HCT116 (cell line): ENCODE measurements at regions not wholly inside any gene's neighbourhood (a gene's known extent, or its start where the extent isn't known, plus 50 kb on each side); places are given as distances from the start of the nearest gene placed in this dataset.

Source experiments
- ATAC-seq: fragments of 200-7000 bp; cut with Tn5 transposase; 2 replicates; pipeline ENCODE4 v1.9.1; 2020; ENCODE audit warnings: mild to moderate bottlenecking, moderate library complexity
- BruUV-seq: library from RNA; stranded (reverse); fragments of 400-500 nt; replicated peaks from 2 replicates; lab custom pipeline; 2021; lab: Mats Ljungman, UMichigan
- CTCF ChIA-PET: fragments of 300-600 bp; sonication (Branson Sonifier 250); formaldehyde crosslinking; loops from one replicate; lab custom pipeline; 2021; ENCODE audit warnings: antibody characterized with exemption; lab: Charles Lee
- POLR2A ChIA-PET: fragments of 300-600, 350-600 bp; sonication (Branson Sonifier 250); formaldehyde crosslinking; loops from one replicate; lab custom pipeline; 2021; ENCODE audit warnings: antibody characterized with exemption; lab: Charles Lee
- RAD21 ChIA-PET, 2 experiments: fragments of 300-600 bp; sonication (Branson Sonifier 250); formaldehyde crosslinking; loops; one replicate each; lab custom pipeline; 2023; ENCODE audit warnings: low total read pairs in 2 of 2; ENCODE audit not compliant: uncharacterized antibody in 2 of 2, unreplicated experiment in 2 of 2, low non-redundant PET in 1 of 2; lab: Charles Lee
- DNase-seq: peaks from one replicate; pipeline ENCODE4 v3.0.0-alpha.2; 2010; ENCODE audit warnings: low read depth, low spot score
- H2AFZ ChIP-seq: fragments of 200-600 bp; shearing (Covaris generic), sonication (generic); 2 replicates; pipeline ENCODE4 v1.6.1; 2017; ENCODE audit warnings: low read depth, mixed run types, mixed read lengths, antibody characterized with exemption, low read length; ENCODE audit not compliant: poor library complexity, severe bottlenecking
- H3K27ac ChIP-seq: 2 replicates; pipeline ENCODE4 v1.5.1; 2012; ENCODE audit warnings: low read depth, low read length
- H3K27me3 ChIP-seq: fragments of 200-600 bp; sonication (generic); 2 replicates; pipeline ENCODE4 v1.6.1; 2016; ENCODE audit warnings: mixed run types, low read length, mixed read lengths; ENCODE audit not compliant: insufficient read depth
- H3K36me3 ChIP-seq, 2 experiments: fragments of 200-500 bp in 1 of 2; fragments of 200-600 bp in 1 of 2; sonication (Bioruptor generic) in 1 of 2; sonication (generic) in 1 of 2; 2 replicates each; pipeline versions ENCODE4 v1.5.1 to v1.6.1; 2014 to 2016; ENCODE audit warnings: low read length in 2 of 2, inconsistent platforms in 1 of 2, mixed read lengths in 1 of 2, mixed run types in 1 of 2; ENCODE audit not compliant: insufficient read depth in 2 of 2, control insufficient read depth in 1 of 2
- H3K4me1 ChIP-seq, 2 experiments: fragments of 200-600 bp in 1 of 2; sonication (generic) in 1 of 2; 2 replicates each; pipeline versions ENCODE4 v1.5.1 to v1.6.1; 2012 to 2017; ENCODE audit warnings: low read length in 2 of 2, inconsistent platforms in 1 of 2, mild to moderate bottlenecking in 1 of 2, mixed read lengths in 1 of 2, mixed run types in 1 of 2, moderate library complexity in 1 of 2; ENCODE audit not compliant: insufficient read depth in 2 of 2, control insufficient read depth in 1 of 2
- H3K4me2 ChIP-seq: fragments of 200-600 bp; sonication (generic); 2 replicates; pipeline ENCODE4 v1.6.1; 2017; ENCODE audit warnings: mixed run types, low read length, mixed read lengths
- H3K4me3 ChIP-seq, 2 experiments: fragments of 200-600 bp in 1 of 2; sonication (generic) in 1 of 2; replicated peaks in 1 of 2; 2 replicates each; pipeline ENCODE4 v1.5.1; 2011 to 2016; ENCODE audit warnings: low read length in 2 of 2, control low read depth in 1 of 2, low read depth in 1 of 2, mild to moderate bottlenecking in 1 of 2, mixed read lengths in 1 of 2, mixed run types in 1 of 2
- H3K79me2 ChIP-seq: fragments of 200-600 bp; sonication (generic); 2 replicates; pipeline ENCODE4 v1.6.1; 2017; ENCODE audit warnings: mild to moderate bottlenecking, mixed run types, low read length, moderate library complexity, mixed read lengths; ENCODE audit not compliant: insufficient read depth
- H3K9ac ChIP-seq: fragments of 200-600 bp; sonication (generic); 2 replicates; pipeline ENCODE4 v1.6.1; 2016; ENCODE audit warnings: low read length, mixed read lengths
- H3K9me2 ChIP-seq: fragments of 200-600 bp; sonication (generic), shearing (Covaris generic); 2 replicates; pipeline ENCODE4 v1.6.1; 2017; ENCODE audit warnings: mixed run types, mild to moderate bottlenecking, moderate library complexity; ENCODE audit not compliant: insufficient read depth
- H3K9me3 ChIP-seq, 2 experiments: fragments of 200-500 bp in 1 of 2; fragments of 200-600 bp in 1 of 2; sonication (Bioruptor generic) in 1 of 2; sonication (generic) in 1 of 2; 2 replicates each; pipeline ENCODE4 v1.6.1; 2014 to 2017; ENCODE audit warnings: low read length in 2 of 2, mixed read lengths in 2 of 2, inconsistent platforms in 1 of 2, low read depth in 1 of 2, mild to moderate bottlenecking in 1 of 2, mixed run types in 1 of 2, moderate library complexity in 1 of 2; ENCODE audit not compliant: control insufficient read depth in 1 of 2, insufficient read depth in 1 of 2
- H4K20me1 ChIP-seq: fragments of 200-600 bp; sonication (generic), shearing (Covaris generic); 2 replicates; pipeline ENCODE4 v1.6.1; 2017; ENCODE audit warnings: mixed run types, mild to moderate bottlenecking, moderate library complexity; ENCODE audit not compliant: insufficient read depth
- ELF1 ChIP-seq: IDR thresholded peaks from 2 replicates; pipeline ENCODE4 v1.6.1; 2012; ENCODE audit warnings: low read depth, borderline replicate concordance
- EZH2 ChIP-seq: fragments of 200-600 bp; sonication (generic); IDR thresholded peaks from 2 replicates; pipeline ENCODE4 v1.6.1; 2017; ENCODE audit warnings: antibody characterized with exemption, mixed run types
- EZH2phosphoT487 ChIP-seq: fragments of 200-600 bp; IDR thresholded peaks from 2 replicates; pipeline ENCODE4 v1.6.1; 2018; ENCODE audit warnings: antibody characterized with exemption, borderline replicate concordance
- JUND ChIP-seq: IDR thresholded peaks from 2 replicates; pipeline ENCODE4 v1.6.1; 2012
- REST ChIP-seq: IDR thresholded peaks from 2 replicates; pipeline ENCODE4 v1.6.1; 2012; ENCODE audit warnings: low read depth
- SP1 ChIP-seq: IDR thresholded peaks from 2 replicates; pipeline ENCODE4 v1.6.1; 2012; ENCODE audit warnings: low read depth
- SRF ChIP-seq: IDR thresholded peaks from 2 replicates; pipeline ENCODE4 v1.6.1; 2012; ENCODE audit warnings: low read depth
- ZBTB33 ChIP-seq: IDR thresholded peaks from 2 replicates; pipeline ENCODE4 v1.6.1; 2011; ENCODE audit warnings: mild to moderate bottlenecking, low read length, moderate library complexity; ENCODE audit not compliant: insufficient replicate concordance; ENCODE audit errors: extremely low read depth
- ZFX ChIP-seq: fragments of 450-650 bp; IDR thresholded peaks from 2 replicates; pipeline ENCODE4 v1.6.1; 2017
- intact Hi-C: fragments of 100-400 bp; cut with micrococcal nuclease; formaldehyde crosslinking; loops from 2 replicates; pipeline ENCODE4 v1.10.0; 2022

GRCh38 chr4:66687459-66687858 is 857.8 kb downstream of the CENPC start:
- no peak overlapping the region for H3K4me3 ChIP-seq
- no peak overlapping the region for H3K27ac ChIP-seq
- H3K79me2 ChIP-seq, result no peaks in the 10 kb centered on the region
- TF ChIP-seq SRF (no peak), ZBTB33 (no peak), ELF1 (no peak), ZFX (no peak), EZH2 (no peak), SP1 (no peak), REST (no peak), JUND (no peak), EZH2phosphoT487 (no peak)
- TF ChIP-seq, all 23 proteins: peak for 0
- Histone ChIP-seq H3K27me3 (no peaks in the 10 kb centered on the region), H3K4me1 (no peaks in the 10 kb centered on the region), H3K36me3 (no peaks in the 10 kb centered on the region), H3K9ac (no peak overlapping the region), H3K9me3 (peaks cover 16 to 24% of the 10 kb centered on the region in 2 experiments; a peak in 3 of 4 replicates), H3K4me2 (no peak overlapping the region), H2AFZ (no peak overlapping the region), H3K9me2 (no peaks in the 10 kb centered on the region), H4K20me1 (no peaks in the 10 kb centered on the region)
- ATAC-seq (no peak), DNase-seq (no peak)
- ChIA-PET RAD21 (no interaction called here), POLR2A (no interaction called here), CTCF (no interaction called here)
- intact Hi-C loops, result no loop called here
- BruUV-seq, result no TSS peak
